HepG2 (cell line): ENCODE measurements at regions not wholly inside any gene's neighbourhood (a gene's known extent, or its start where the extent isn't known, plus 50 kb on each side); places are given as distances from the start of the nearest gene placed in this dataset.

Experiments used
- ATAC-seq: fragments of 200-7000 bp; cut with Tn5 transposase; 3 replicates; pipeline ENCODE4 v1.9.1; 2020; ENCODE audit warnings: mild to moderate bottlenecking, moderate library complexity
- BruUV-seq: library from RNA; stranded (reverse); fragments of 400-500 nt; replicated peaks from 2 replicates; lab custom pipeline; 2021; lab: Mats Ljungman, UMichigan
- CTCF ChIA-PET: fragments of 300-600 bp; formaldehyde crosslinking; extraction: SDS; loops from one replicate; lab custom pipeline; 2021; ENCODE audit warnings: low total read pairs, inconsistent platforms, low intra/inter-chr PET ratio; lab: Yijun Ruan, JAX
- POLR2A ChIA-PET: fragments of 350-600 bp; sonication (Branson Sonifier 250); formaldehyde crosslinking; loops from one replicate; lab custom pipeline; 2020; ENCODE audit warnings: antibody characterized with exemption, inconsistent platforms; lab: Yijun Ruan, JAX
- DNase-seq: peaks from one replicate; pipeline ENCODE4 v3.0.0-alpha.2; 2015; ENCODE audit warnings: low spot score
- FAIRE-seq: peaks from 3 replicates; lab custom pipeline; 2011; peaks lifted over from hg19 to GRCh38; lab: Jason Lieb, UNC
- H2AFZ ChIP-seq: one replicate; pipeline ENCODE4 v1.6.1; 2011; ENCODE audit warnings: low read length, inconsistent platforms
- H3K27ac ChIP-seq: fragments of 300-600 bp; 3 replicates; pipeline ENCODE4 v1.8.0; 2011; ENCODE audit warnings: mixed run types, mild to moderate bottlenecking, mixed read lengths, low read length, inconsistent platforms; ENCODE audit not compliant: insufficient read depth; ENCODE audit errors: extremely low read length
- H3K27me3 ChIP-seq, 2 experiments: fragments of 200-600 bp in 1 of 2; 2 replicates in 1 of 2; 3 replicates in 1 of 2; pipeline versions ENCODE4 v1.6.0 to v1.8.0; 2011; ENCODE audit warnings: low read length in 2 of 2, mild to moderate bottlenecking in 2 of 2, moderate library complexity in 2 of 2, inconsistent platforms in 1 of 2; ENCODE audit not compliant: insufficient read depth in 2 of 2, control insufficient read depth in 1 of 2
- H3K36me3 ChIP-seq, 2 experiments: fragments of 200-600 bp in 1 of 2; replicated peaks in 1 of 2; 2 replicates in 1 of 2; 3 replicates in 1 of 2; pipeline versions ENCODE4 v1.5.1 to v1.8.0; 2011; ENCODE audit warnings: low read length in 2 of 2, inconsistent platforms in 1 of 2; ENCODE audit not compliant: insufficient read depth in 2 of 2, control insufficient read depth in 1 of 2
- H3K4me1 ChIP-seq: 2 replicates; pipeline ENCODE4 v1.5.1; 2012; ENCODE audit warnings: low read length, inconsistent platforms; ENCODE audit not compliant: insufficient read depth
- H3K4me2 ChIP-seq: 2 replicates; pipeline ENCODE4 v1.6.0; 2011; ENCODE audit warnings: low read depth, low read length, inconsistent platforms
- H3K4me3 ChIP-seq, 3 experiments: fragments of 200-600 bp in 1 of 3; sonication (generic), shearing (Covaris generic) in 1 of 3; replicated peaks in 1 of 3; 2 replicates each; pipeline ENCODE4 v1.5.1; 2011 to 2016; ENCODE audit warnings: low read length in 3 of 3, inconsistent platforms in 2 of 3, low read depth in 2 of 3, mild to moderate bottlenecking in 2 of 3, control low read depth in 1 of 3, mixed read lengths in 1 of 3; ENCODE audit not compliant: insufficient read depth in 1 of 3
- H3K79me2 ChIP-seq: one replicate; pipeline ENCODE4 v1.6.1; 2011; ENCODE audit warnings: low read length, inconsistent platforms; ENCODE audit not compliant: insufficient read depth
- H3K9ac ChIP-seq: 2 replicates; pipeline ENCODE4 v1.6.0; 2011; ENCODE audit warnings: mild to moderate bottlenecking, low read depth, low read length, inconsistent platforms; ENCODE audit not compliant: insufficient read depth
- H3K9me3 ChIP-seq: 2 replicates; pipeline ENCODE4 v1.5.1; 2012; ENCODE audit warnings: mild to moderate bottlenecking, low read length
- H4K20me1 ChIP-seq: 2 replicates; pipeline ENCODE4 v1.6.0; 2011; ENCODE audit warnings: inconsistent platforms, mild to moderate bottlenecking, low read length, moderate library complexity; ENCODE audit not compliant: insufficient read depth
- ARNT2 ChIP-seq: sonication (generic); formaldehyde crosslinking; IDR thresholded peaks from 2 replicates; pipeline ENCODE4 v1.8.0; 2022; ENCODE audit warnings: mild to moderate bottlenecking, low read depth, missing genetic modification reagents, moderate library complexity
- ATM ChIP-seq: fragments of 450-650 bp; IDR thresholded peaks from 2 replicates; pipeline ENCODE4 v1.7.1; 2017; ENCODE audit warnings: mild to moderate bottlenecking, borderline replicate concordance
- CBX2 ChIP-seq, 2 experiments: fragments of 200-600 bp in 1 of 2; sonication (generic); formaldehyde crosslinking in 1 of 2; IDR thresholded peaks; 2 replicates each; pipeline versions ENCODE4 v1.7.0 to v1.8.1; 2018 to 2022; ENCODE audit warnings: low read depth in 2 of 2, low read length in 1 of 2, mild to moderate bottlenecking in 1 of 2, missing genetic modification reagents in 1 of 2
- IKZF4 ChIP-seq: sonication (generic); formaldehyde crosslinking; IDR thresholded peaks from 2 replicates; pipeline ENCODE4 v1.5.1; 2020; ENCODE audit warnings: borderline replicate concordance, mild to moderate bottlenecking, low read depth, missing genetic modification reagents; ENCODE audit errors: not compliant biosample characterization
- KLF16 ChIP-seq, 2 experiments: sonication (generic) in 1 of 2; formaldehyde crosslinking in 1 of 2; IDR thresholded peaks; 2 replicates each; pipeline versions ENCODE4 v1.6.1 to v1.8.0; 2016 to 2023; ENCODE audit warnings: missing genetic modification reagents in 2 of 2, missing compliant biosample characterization in 1 of 2
- NCOA1 ChIP-seq: sonication (generic); formaldehyde crosslinking; IDR thresholded peaks from 2 replicates; pipeline ENCODE4 v1.9.0; 2021; ENCODE audit warnings: missing genetic modification reagents
- NKX3-1 ChIP-seq: sonication (generic); formaldehyde crosslinking; IDR thresholded peaks from 2 replicates; pipeline ENCODE4 v1.5.0; 2020; ENCODE audit warnings: missing genetic modification reagents
- SMC3 ChIP-seq: IDR thresholded peaks from 2 replicates; pipeline ENCODE4 v1.6.1; 2011; ENCODE audit warnings: low read length, improper control_type of control experiment
- SUZ12 ChIP-seq: fragments of 150-350 bp; IDR thresholded peaks from 2 replicates; pipeline ENCODE4 v1.6.1; 2014; ENCODE audit warnings: low read depth, low read length
- TOPORS ChIP-seq: sonication (generic); formaldehyde crosslinking; IDR thresholded peaks from 2 replicates; pipeline ENCODE4 v1.8.0; 2023; ENCODE audit warnings: mild to moderate bottlenecking, missing genetic modification reagents
- ZNF260 ChIP-seq: sonication (generic); formaldehyde crosslinking; IDR thresholded peaks from 2 replicates; pipeline ENCODE4 v1.4.0; 2020; ENCODE audit warnings: missing genetic modification reagents, low read depth, mild to moderate bottlenecking, borderline replicate concordance
- ZNF616 ChIP-seq: sonication (generic); formaldehyde crosslinking; IDR thresholded peaks from 2 replicates; pipeline ENCODE4 v1.5.0; 2020; ENCODE audit warnings: low read depth, mild to moderate bottlenecking, missing genetic modification reagents
- ZUFSP ChIP-seq: sonication (generic); formaldehyde crosslinking; IDR thresholded peaks from 2 replicates; pipeline ENCODE4 v1.9.0; 2021; ENCODE audit warnings: missing genetic modification reagents, mild to moderate bottlenecking, borderline replicate concordance
- WGBS: methylation state at CpG from one replicate; pipeline ENCODE4 v1.1.6; 2017; ENCODE audit warnings: low lambda C conversion rate; 5-methylcytosine and 5-hydroxymethylcytosine counted together
- in situ Hi-C: cut with HindIII; loops from 2 replicates; pipeline ENCODE4 v1.10.0; 2017; ENCODE audit warnings: low pct_unique_long_range_greater_than_20kb; ENCODE audit not compliant: extremely low pct_ligation_motif_present
- intact Hi-C: fragments of 100-400 bp; cut with micrococcal nuclease; formaldehyde crosslinking; loops from one replicate; pipeline ENCODE4 v1.10.0; 2022; ENCODE audit not compliant: unreplicated experiment
- TF ChIP-seq, protein P1 (sequence below): IDR thresholded peaks from 2 replicates; pipeline ENCODE4 v1.6.1; 2012; ENCODE audit warnings: low read depth, low read length, improper control_type of control experiment
- TF ChIP-seq, protein P2 (sequence below): sonication (generic); formaldehyde crosslinking; IDR thresholded peaks from 2 replicates; pipeline ENCODE4 v1.8.0; 2022; ENCODE audit warnings: mild to moderate bottlenecking, missing genetic modification reagents, moderate library complexity
- TF ChIP-seq, protein P3 (sequence below): sonication (generic); formaldehyde crosslinking; IDR thresholded peaks from 2 replicates; pipeline ENCODE4 v1.4.0; 2020; ENCODE audit warnings: missing genetic modification reagents

DNA sequence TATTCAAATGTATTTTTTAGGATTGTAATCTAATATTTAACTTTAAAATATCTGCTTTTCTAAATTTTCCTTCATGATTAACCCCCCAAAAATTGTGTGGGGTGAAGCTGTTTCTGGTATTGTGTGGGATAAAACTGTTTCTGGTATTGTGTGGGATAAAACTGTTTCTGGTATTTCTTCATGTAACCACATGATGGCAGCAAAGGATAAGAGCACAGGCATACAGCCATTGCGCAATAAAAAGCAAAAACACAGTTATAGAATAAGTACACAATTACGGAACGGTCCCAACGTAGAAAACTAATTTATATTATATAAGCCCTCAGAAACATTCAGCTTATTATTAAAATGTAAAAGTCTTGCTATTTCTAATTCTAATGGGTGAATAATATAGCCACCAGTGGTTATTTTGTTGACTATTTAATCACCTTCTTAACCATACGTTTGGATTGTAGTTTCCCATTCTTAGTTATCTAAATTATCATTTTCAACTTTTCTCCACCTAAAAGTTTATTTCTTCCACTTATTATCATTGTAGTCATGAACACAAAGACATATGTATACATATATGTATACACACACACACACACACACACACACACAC, 333.9 kb upstream of the FSTL5 start:
- intact Hi-C loops (loop anchor here (1.0 to 5.0 kb wide), 6 partner anchors 368 to 1515 kb away; no protein-coding TSS in a partner anchor), in situ Hi-C loops (loop anchor here (25.0 kb wide), 1 partner anchor 1040 kb away; no protein-coding TSS in a partner anchor)
- Histone ChIP-seq H3K9ac (no peak overlapping the region), H3K4me3 (no peak overlapping the region), H3K27me3 (no peaks in the 10 kb centered on the region), H3K36me3 (no peaks in the 10 kb centered on the region), H3K79me2 (no peaks in the 10 kb centered on the region), H2AFZ (no peak overlapping the region), H3K27ac (no peak overlapping the region), H3K4me2 (no peak overlapping the region), H4K20me1 (no peaks in the 10 kb centered on the region), H3K4me1 (no peaks in the 10 kb centered on the region), H3K9me3 (no peaks in the 10 kb centered on the region)
- ATAC-seq (peak; percentile 60), FAIRE-seq (peak; percentile 62), DNase-seq (peak; percentile 30)
- BruUV-seq: no TSS peak
- ChIA-PET POLR2A (no interaction called here), CTCF (interaction anchor here (1.2 to 1.4 kb wide), 3 partner anchors 540 to 836 kb away, joined by 3 to 9 read pairs (median 4); no protein-coding TSS in a partner anchor)
- 4% methylated on average over 5 of the region's 5 CpGs for WGBS
- TF ChIP-seq NKX3-1 (no peak), ZUFSP (CRISPR knock-in tag) (no peak), ZNF616 (CRISPR knock-in tag) (no peak), KLF16 (CRISPR knock-in tag; IDR thresholded peaks at IDR 0.05) (0 out of 4 replicates have a peak, but pooled peaks of 1 of the 2 experiments have one; percentile 34), ZNF260 (CRISPR knock-in tag) (no peak), SUZ12 (no peak), TOPORS (no peak), ATM (no peak), ARNT2 (no peak), SMC3 (peak; percentile 94), IKZF4 (CRISPR knock-in tag) (no peak), NCOA1 (CRISPR knock-in tag) (no peak), CBX2 (IDR thresholded peaks at IDR 0.05; ENCODE audit: low read depth, low read length) (no peak), CBX2 (CRISPR knock-in tag; IDR thresholded peaks at IDR 0.05; ENCODE audit: low read depth) (no peak)
- TF ChIP-seq, protein P1, sequence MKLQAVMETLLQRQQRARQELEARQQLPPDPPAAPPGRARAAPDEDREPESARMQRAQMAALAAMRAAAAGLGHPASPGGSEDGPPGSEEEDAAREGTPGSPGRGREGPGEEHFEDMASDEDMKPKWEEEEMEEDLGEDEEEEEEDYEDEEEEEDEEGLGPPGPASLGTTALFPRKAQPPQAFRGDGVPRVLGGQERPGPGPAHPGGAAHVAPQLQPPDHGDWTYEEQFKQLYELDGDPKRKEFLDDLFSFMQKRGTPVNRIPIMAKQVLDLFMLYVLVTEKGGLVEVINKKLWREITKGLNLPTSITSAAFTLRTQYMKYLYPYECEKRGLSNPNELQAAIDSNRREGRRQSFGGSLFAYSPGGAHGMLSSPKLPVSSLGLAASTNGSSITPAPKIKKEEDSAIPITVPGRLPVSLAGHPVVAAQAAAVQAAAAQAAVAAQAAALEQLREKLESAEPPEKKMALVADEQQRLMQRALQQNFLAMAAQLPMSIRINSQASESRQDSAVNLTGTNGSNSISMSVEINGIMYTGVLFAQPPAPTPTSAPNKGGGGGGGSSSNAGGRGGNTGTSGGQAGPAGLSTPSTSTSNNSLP: peak; percentile 72
- TF ChIP-seq, protein P2, sequence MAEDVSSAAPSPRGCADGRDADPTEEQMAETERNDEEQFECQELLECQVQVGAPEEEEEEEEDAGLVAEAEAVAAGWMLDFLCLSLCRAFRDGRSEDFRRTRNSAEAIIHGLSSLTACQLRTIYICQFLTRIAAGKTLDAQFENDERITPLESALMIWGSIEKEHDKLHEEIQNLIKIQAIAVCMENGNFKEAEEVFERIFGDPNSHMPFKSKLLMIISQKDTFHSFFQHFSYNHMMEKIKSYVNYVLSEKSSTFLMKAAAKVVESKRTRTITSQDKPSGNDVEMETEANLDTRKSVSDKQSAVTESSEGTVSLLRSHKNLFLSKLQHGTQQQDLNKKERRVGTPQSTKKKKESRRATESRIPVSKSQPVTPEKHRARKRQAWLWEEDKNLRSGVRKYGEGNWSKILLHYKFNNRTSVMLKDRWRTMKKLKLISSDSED: no peak
- TF ChIP-seq, protein P3, sequence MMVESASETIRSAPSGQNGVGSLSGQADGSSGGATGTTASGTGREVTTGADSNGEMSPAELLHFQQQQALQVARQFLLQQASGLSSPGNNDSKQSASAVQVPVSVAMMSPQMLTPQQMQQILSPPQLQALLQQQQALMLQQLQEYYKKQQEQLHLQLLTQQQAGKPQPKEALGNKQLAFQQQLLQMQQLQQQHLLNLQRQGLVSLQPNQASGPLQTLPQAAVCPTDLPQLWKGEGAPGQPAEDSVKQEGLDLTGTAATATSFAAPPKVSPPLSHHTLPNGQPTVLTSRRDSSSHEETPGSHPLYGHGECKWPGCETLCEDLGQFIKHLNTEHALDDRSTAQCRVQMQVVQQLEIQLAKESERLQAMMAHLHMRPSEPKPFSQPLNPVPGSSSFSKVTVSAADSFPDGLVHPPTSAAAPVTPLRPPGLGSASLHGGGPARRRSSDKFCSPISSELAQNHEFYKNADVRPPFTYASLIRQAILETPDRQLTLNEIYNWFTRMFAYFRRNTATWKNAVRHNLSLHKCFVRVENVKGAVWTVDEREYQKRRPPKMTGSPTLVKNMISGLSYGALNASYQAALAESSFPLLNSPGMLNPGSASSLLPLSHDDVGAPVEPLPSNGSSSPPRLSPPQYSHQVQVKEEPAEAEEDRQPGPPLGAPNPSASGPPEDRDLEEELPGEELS (CRISPR knock-in tag): no peak
